ENCODE measurements at regions not wholly inside any gene's neighbourhood (a gene's known extent, or its start where the extent isn't known, plus 50 kb on each side); places are given as distances from the start of the nearest gene placed in this dataset.

GRCh38 chr3:99016452-99016851 lies 115.0 kb upstream of the DCBLD2 start:
- in situ Hi-C loops (cut with MboI; ENCODE audit: low sequenced_read_pairs): no loop called here

DNA sequence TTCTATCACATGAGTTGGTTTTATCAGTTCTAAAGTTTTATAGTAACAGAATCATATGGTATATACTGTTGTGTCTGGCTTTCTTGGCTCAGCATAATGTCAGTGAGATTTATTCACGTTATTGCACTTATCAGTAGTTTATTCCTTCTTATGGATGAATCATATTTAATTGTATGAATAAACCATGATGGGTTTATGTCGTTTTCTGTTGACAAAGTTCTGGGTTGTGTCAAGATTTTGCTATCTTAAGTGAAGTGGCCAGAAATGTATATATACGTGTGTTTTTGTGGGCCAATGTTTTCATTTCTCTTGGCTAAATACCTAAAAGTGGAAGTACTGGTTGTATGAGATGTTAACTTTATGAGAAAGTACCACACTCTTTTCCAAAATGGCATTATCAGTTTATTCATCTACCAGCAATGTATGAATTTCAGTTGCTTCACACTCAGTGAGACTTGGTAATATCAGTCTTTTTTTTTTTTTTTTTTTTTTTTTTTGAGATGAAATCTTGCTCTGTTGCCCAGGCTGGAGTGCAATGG lies 112.4 kb upstream of the DCBLD2 start:
- in situ Hi-C loops (cut with MboI; ENCODE audit: low sequenced_read_pairs): no loop called here

DNA sequence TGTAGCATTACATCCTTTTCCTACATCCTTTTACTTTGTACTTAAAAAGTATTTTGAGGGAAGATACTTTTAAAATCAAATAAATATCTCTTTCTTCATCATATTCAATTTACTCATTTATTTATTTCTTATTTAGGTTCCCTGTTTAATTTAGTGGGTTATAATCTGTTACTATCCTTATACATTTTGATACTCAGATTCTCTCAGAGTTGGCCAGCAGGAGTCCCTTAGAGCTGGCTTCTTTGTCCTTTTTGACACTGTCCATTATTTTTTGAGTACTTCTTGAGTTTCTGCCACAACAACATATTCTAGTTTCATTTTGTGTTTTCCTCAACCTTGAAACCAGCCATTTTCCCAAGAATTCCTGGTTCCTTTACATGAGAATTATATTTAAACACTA lies 111.6 kb upstream of the DCBLD2 start:
- in situ Hi-C loops (cut with MboI; ENCODE audit: low sequenced_read_pairs): no loop called here

DNA sequence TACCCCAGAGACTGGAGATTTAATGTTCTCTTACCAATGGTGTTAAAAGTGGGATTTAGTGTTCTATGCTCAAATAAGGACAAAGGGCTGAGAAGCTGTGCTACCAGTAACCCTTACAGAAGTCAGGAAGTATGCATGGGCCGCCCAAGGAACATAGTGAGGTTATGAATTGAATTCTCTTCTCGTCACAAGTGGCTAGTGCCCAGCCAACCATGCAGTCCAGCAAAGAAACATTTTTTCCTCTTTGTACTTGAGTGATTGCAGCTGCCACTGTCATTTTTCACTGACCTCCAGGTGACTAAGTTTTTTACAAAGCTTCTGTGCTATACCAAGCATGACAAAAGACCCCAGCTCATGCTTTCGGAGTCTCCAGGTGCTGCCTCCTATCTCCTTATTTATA lies 110.6 kb upstream of the DCBLD2 start:
- in situ Hi-C loops (cut with MboI; ENCODE audit: low sequenced_read_pairs): no loop called here

GRCh38 chr3:99009851-99010250 lies 108.4 kb upstream of the DCBLD2 start:
- in situ Hi-C loops (cut with MboI; ENCODE audit: low sequenced_read_pairs): no loop called here

DNA sequence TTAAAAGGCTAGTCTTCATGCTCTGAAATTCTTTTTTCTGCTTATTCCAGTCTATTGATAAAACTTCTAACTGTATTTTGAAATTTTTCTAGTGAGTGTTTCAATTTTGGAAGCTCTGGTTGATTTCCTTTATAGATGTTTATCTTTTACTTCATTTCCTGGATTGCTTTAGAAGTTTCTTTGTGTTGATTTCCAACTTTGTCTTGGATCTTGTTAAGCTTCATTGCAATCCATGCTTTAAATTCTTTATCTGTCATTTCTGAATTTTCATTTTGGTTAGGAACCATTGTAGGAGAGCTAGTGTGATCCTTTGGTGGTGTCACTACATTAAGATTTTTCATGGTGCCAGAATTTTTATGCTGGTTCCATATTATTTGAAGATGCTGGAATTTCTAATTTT lies 105.2 kb upstream of the DCBLD2 start:
- in situ Hi-C loops (cut with MboI; ENCODE audit: low sequenced_read_pairs): no loop called here

DNA sequence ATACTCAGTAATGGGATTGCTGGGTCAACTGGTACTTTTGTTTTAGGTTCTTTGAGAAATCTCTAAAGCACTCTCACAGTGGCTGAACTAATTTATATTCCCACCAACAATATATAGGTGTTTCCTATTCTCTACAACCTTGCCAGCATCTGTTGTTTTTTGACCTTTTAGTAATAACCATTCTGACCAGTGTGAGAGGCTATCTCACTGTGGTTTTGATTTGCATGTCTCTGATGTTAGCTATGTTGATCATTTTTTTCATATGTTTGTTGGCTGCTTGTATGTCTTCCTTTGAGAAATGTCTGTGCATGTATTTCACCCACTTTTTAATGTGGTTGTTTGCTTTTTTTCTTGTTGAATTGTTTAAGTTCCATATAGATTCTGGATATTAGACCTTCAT lies 98.2 kb upstream of the DCBLD2 start:
- in situ Hi-C loops (cut with MboI; ENCODE audit: low sequenced_read_pairs): no loop called here

DNA sequence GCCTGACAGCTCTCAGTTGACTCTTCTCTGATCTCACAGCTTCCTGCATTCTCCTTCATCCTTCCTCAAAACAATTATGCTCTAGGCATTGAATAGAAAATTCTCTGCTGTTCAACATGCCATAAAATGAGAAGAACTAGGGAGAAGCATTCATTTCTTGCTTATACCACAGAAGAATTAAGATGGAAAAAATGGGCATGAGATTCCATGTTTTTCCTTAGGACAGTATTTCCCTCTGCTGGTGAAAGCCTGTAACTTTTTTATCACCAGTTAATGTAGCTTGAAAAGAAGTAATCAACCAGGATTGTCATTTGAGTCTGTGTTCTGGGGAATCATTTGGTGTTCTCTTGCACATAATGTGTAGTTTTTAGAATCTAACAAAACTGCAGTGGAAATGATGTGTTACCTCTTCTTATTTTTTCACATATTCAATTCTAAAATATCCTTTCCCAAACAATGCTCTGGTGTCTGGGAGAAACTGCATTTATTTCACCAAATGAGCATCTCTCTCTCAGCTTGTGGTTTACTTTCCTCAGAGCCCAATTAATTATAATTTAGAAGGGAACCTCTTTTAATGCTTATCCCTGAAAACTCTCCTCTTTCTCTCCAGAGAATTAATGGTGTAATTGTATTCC lies 92.8 kb upstream of the DCBLD2 start:
- in situ Hi-C loops (cut with MboI; ENCODE audit: low sequenced_read_pairs): no loop called here

GRCh38 chr3:98991393-98991792 lies 89.9 kb upstream of the DCBLD2 start:
- in situ Hi-C loops (cut with MboI; ENCODE audit: low sequenced_read_pairs): no loop called here

DNA sequence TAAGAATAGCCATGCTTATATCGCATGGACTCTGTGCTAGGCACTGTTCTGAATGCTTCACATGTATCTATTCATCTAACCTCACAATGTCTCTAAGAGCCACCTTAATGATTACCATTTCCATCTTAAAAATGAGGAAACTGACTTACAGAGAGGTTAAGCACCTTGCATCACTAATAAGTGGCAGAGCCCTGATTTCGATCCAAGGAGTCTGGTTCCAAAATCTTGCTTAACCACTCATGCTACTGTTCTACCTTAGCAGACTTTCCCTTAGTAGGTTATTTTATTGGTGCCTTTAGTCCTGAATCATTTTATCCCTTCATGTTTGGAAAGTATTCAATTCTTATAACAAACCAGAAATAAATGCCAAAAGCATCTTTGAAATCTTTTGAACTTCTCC lies 89.2 kb upstream of the DCBLD2 start:
- in situ Hi-C loops (cut with MboI; ENCODE audit: low sequenced_read_pairs): no loop called here

- in situ Hi-C loops (cut with MboI; ENCODE audit: low sequenced_read_pairs): no loop called here
Measured at GRCh38 chr3:98986073-98986472, 84.6 kb upstream of the DCBLD2 start.

- in situ Hi-C loops (cut with MboI; ENCODE audit: low sequenced_read_pairs): no loop called here
Measured at GRCh38 chr3:98985431-98985830, 83.9 kb upstream of the DCBLD2 start.

- in situ Hi-C loops (cut with MboI; ENCODE audit: low sequenced_read_pairs): no loop called here
Measured at GRCh38 chr3:98984024-98984423, 82.5 kb upstream of the DCBLD2 start.

DNA sequence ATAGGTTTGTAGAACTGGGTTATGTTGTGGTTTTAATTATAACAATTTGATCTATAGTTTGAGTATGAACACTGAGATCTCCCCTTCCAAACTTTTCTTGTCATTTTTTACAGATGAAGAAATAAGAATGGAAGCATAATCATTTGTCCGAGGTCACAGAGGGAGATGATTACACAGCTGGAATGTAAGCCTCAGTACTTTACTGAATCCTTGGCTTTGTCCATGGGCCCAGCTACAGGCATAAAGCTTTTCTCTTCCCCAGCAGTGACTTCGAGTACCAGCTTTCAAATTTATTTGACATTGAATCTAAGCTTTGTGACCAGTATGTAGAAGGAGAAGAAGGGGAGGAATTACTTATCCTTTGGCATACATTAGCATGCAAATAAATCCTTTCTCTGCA lies 80.9 kb upstream of the DCBLD2 start:
- in situ Hi-C loops (cut with MboI; ENCODE audit: low sequenced_read_pairs): no loop called here

DNA sequence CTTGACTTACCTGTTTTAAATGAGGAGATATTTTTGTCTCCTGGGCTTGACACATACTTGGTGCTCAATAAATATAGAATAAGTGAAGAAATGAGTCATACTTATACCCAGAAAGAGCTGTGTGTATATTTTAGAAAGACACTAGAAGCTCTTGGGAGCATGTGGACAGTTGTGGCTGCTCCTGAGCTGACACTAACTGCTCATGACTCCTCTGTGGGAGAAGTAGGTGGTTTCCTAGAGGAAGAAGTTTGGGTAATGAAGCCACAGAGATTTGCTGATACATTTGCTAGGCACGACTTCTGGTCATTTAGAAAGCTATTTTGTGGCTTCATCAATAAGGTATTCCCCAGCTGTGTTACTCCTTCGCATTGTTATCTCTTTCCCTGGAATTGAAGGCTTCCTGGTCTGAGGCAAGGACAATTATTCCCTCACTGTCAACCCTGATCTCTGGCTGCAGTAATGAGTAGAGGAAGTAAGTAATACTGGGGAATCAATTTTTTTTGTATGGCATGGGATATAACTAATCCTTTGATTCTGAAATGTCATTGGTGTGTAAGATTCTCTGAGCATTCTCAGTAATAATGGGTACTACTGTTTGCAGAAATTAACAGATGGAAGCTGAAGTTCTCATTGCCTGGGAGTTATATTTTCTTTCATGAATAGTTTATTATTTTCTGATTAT lies 79.6 kb upstream of the DCBLD2 start:
- in situ Hi-C loops (cut with MboI; ENCODE audit: low sequenced_read_pairs): no loop called here

- in situ Hi-C loops (cut with MboI; ENCODE audit: low sequenced_read_pairs): no loop called here
Measured at GRCh38 chr3:98979296-98979695, 77.8 kb upstream of the DCBLD2 start.

DNA sequence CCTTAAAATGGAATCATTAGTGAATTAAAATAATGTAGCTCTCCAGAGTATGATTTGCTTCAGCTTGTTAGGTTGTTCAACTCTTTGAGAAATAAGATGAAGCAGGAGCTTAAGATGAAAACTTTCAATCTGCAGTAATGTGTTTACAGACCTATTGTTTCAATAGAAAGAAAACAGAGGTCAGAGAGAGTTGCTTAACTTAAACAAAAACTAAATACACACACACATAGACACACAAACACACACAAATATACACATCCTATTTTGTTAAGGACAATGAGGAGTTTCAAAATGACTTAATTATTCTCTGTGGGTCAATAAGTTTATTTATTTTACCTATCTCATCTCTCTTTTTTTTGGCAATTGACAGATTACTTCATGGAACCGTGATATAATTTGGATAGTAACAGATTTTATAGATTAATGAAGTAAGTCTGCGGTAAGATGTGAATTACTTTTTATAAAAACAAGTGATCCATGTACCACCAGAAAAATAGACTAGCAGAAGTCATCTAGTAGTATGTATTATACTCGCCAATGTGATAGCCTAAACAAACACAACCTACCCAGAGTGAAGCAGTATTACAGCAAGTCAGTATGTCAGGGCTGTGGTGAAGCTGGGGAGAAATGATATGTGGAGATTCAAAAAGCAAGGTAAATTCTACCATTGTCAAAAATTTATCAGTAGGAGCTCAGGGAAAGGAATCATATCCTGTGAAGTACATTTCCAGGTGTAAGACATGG lies 76.7 kb upstream of the DCBLD2 start:
- in situ Hi-C loops (cut with MboI; ENCODE audit: low sequenced_read_pairs): no loop called here

- in situ Hi-C loops (cut with MboI; ENCODE audit: low sequenced_read_pairs): no loop called here
Measured at GRCh38 chr3:98977520-98977919, 76.0 kb upstream of the DCBLD2 start.

GRCh38 chr3:98974442-98974841 lies 72.9 kb upstream of the DCBLD2 start:
- in situ Hi-C loops (cut with MboI; ENCODE audit: low sequenced_read_pairs): no loop called here

DNA sequence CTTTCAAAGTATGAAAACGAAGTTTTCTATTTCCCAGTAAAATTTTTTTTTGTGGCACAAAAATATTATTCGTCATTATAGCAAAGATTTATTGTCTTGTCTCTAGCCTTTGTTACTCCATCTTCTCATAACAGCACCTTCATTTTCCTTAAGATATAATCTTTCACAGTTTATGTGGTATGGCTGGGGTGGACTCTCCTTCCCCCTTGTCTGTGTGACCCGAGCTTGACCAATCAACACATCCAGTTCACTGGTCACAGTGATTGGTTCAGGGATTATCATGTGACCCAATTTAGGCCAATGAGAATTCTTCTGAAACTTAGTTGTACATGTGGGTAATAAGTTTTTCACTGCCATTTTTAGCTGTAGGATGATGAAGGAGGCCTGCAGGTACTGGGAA lies 71.2 kb upstream of the DCBLD2 start:
- in situ Hi-C loops (cut with MboI; ENCODE audit: low sequenced_read_pairs): no loop called here

DNA sequence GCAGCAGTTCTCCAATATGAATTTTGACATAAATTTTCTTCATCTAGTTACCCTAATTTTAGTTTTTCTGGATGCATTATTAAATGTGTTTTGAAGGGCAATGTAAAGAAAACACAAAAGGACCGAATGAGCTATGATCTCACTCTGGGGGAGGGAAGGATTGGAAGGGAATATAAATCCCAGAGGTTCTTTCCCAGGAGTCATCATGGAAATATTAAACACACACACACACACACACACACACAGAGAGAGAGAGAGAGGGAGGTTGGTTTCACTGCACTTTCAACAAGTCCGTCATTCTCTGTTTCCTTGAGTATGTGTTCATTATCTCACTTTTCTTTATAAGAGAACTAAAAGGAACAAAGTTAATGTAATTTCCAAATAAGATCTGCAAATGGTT lies 70.7 kb upstream of the DCBLD2 start:
- in situ Hi-C loops (cut with MboI; ENCODE audit: low sequenced_read_pairs): no loop called here

- in situ Hi-C loops (cut with MboI; ENCODE audit: low sequenced_read_pairs): no loop called here
Measured at GRCh38 chr3:98971169-98971681, 69.7 kb upstream of the DCBLD2 start.

All from HL-60/S4 treated with phorbol 12-myristate 13-acetate at 8.2 ng/mL for 4 days and 3 days (cell line).